22Rv1 (cell line): ENCODE measurements at regions not wholly inside any gene's neighbourhood (a gene's known extent, or its start where the extent isn't known, plus 50 kb on each side); places are given as distances from the start of the nearest gene placed in this dataset.

Experiments used
- ZFX ChIP-seq: fragments of 450-650 bp; IDR thresholded peaks from 2 replicates; pipeline ENCODE4 v1.6.1; 2017; ENCODE audit warnings: antibody characterized with exemption, borderline replicate concordance
- TF ChIP-seq, protein P1 (sequence below): fragments of 450-650 bp; IDR thresholded peaks from 2 replicates; pipeline ENCODE4 v1.5.1; 2017; ENCODE audit warnings: mild to moderate bottlenecking

DNA sequence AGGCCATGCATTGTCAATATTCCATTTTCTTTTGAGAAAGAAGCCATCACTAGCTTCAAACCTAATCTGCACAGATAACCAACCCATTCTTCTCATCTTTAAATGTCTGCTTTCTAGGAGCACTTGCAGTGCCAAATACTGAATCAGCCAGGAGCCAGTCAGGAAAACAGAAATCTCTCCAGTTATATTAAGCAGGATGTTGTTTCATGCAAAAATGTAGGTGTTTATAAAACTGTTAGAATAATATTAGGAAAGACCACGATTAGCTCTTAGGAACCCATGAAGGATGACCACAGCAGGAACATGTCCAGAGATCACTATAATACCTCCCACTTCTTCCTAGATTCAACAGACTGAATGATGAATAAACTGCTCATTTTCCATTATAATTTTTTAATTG, 86.0 kb downstream of the TTC32 start:
- TF ChIP-seq, protein P1, sequence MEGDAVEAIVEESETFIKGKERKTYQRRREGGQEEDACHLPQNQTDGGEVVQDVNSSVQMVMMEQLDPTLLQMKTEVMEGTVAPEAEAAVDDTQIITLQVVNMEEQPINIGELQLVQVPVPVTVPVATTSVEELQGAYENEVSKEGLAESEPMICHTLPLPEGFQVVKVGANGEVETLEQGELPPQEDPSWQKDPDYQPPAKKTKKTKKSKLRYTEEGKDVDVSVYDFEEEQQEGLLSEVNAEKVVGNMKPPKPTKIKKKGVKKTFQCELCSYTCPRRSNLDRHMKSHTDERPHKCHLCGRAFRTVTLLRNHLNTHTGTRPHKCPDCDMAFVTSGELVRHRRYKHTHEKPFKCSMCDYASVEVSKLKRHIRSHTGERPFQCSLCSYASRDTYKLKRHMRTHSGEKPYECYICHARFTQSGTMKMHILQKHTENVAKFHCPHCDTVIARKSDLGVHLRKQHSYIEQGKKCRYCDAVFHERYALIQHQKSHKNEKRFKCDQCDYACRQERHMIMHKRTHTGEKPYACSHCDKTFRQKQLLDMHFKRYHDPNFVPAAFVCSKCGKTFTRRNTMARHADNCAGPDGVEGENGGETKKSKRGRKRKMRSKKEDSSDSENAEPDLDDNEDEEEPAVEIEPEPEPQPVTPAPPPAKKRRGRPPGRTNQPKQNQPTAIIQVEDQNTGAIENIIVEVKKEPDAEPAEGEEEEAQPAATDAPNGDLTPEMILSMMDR = no peak
- no peak for TF ChIP-seq ZFX
